Activated gamma-delta T cell (primary cell): ENCODE measurements at regions not wholly inside any gene's neighbourhood (a gene's known extent, or its start where the extent isn't known, plus 50 kb on each side); places are given as distances from the start of the nearest gene placed in this dataset.

ENCODE experiments used
- DNase-seq: peaks from one replicate; lab custom pipeline; 2025; lab: John Stamatoyannopoulos, UW

- no peak for DNase-seq
Observed at GRCh38 chr7:45455662-45456061, 118.5 kb upstream of the ADCY1 start.

- no peak for DNase-seq
Observed at GRCh38 chr7:45456105-45456504, 118.1 kb upstream of the ADCY1 start.

GRCh38 chr7:45456747-45457524 lies 117.2 kb upstream of the ADCY1 start:
- no peak for DNase-seq

GRCh38 chr7:45457591-45457990 lies 116.6 kb upstream of the ADCY1 start:
- no peak for DNase-seq

GRCh38 chr7:45459476-45459875 lies 114.7 kb upstream of the ADCY1 start:
- DNase-seq: no peak

GRCh38 chr7:45460379-45460778 lies 113.8 kb upstream of the ADCY1 start:
- no peak for DNase-seq

- no peak for DNase-seq
Observed at GRCh38 chr7:45461026-45461425, 113.1 kb upstream of the ADCY1 start.

GRCh38 chr7:45469103-45469502 lies 105.1 kb upstream of the ADCY1 start:
- no peak for DNase-seq

- no peak for DNase-seq
Observed at GRCh38 chr7:45470031-45470430, 104.1 kb upstream of the ADCY1 start.

GRCh38 chr7:45479781-45480180 lies 94.4 kb upstream of the ADCY1 start:
- no peak for DNase-seq

- no peak for DNase-seq
Observed at GRCh38 chr7:45482451-45482850, 91.7 kb upstream of the ADCY1 start.

- DNase-seq: no peak
Observed at GRCh38 chr7:45484094-45484493, 90.1 kb upstream of the ADCY1 start.

- no peak for DNase-seq
Observed at GRCh38 chr7:45486575-45486974, 87.6 kb upstream of the ADCY1 start.

GRCh38 chr7:45494885-45495284 lies 79.3 kb upstream of the ADCY1 start:
- DNase-seq: no peak

- DNase-seq: no peak
Observed at GRCh38 chr7:45495618-45496017, 78.5 kb upstream of the ADCY1 start.

- no peak for DNase-seq
Observed at GRCh38 chr7:45500257-45500656, 73.9 kb upstream of the ADCY1 start.

- DNase-seq: no peak
Observed at GRCh38 chr7:45501791-45502190, 72.4 kb upstream of the ADCY1 start.

GRCh38 chr7:45506059-45506458 lies 68.1 kb upstream of the ADCY1 start:
- DNase-seq: no peak

GRCh38 chr7:45509222-45509621 lies 64.9 kb upstream of the ADCY1 start:
- DNase-seq: no peak

GRCh38 chr7:45511721-45512597 lies 62.2 kb upstream of the ADCY1 start:
- DNase-seq: no peak

- no peak for DNase-seq
Observed at GRCh38 chr7:45514944-45515343, 59.2 kb upstream of the ADCY1 start.

GRCh38 chr7:45515346-45515745 lies 58.8 kb upstream of the ADCY1 start:
- DNase-seq: no peak
